Gastrocnemius medialis (tissue), 4 donors: ENCODE measurements at regions not wholly inside any gene's neighbourhood (a gene's known extent, or its start where the extent isn't known, plus 50 kb on each side); places are given as distances from the start of the nearest gene placed in this dataset.

Experiments used
- ATAC-seq, 2 donors: fragments of 150-250 bp; one replicate each; pipeline ENCODE4 v1.9.1; 2016
- DNase-seq, 2 donors: peaks; one replicate each; pipeline ENCODE4 v3.0.0-alpha.2; 2019
- H3K27ac ChIP-seq, 4 donors: fragments of 200-600 bp; sonication (generic); 1 replicate in 1 of 4; 2 replicates in 3 of 4; pipeline ENCODE4 v1.5.1; 2016 to 2018; ENCODE audit warnings: mild to moderate bottlenecking in 2 of 4, moderate library complexity in 1 of 4
- H3K27me3 ChIP-seq, 3 donors: fragments of 200-600 bp; sonication (generic) in 2 of 3; 1 replicate in 1 of 3; 2 replicates in 2 of 3; pipeline versions ENCODE4 v1.5.1 to v1.6.0; 2016 to 2019; ENCODE audit warnings: mild to moderate bottlenecking in 1 of 3, moderate library complexity in 1 of 3
- H3K36me3 ChIP-seq, 2 donors: fragments of 200-600 bp; sonication (generic) in 1 of 2; one replicate each; pipeline ENCODE4 v1.5.1; 2017 to 2018
- H3K4me1 ChIP-seq, 2 donors: fragments of 200-600 bp; sonication (generic) in 1 of 2; one replicate each; pipeline ENCODE4 v1.5.1; 2016 to 2017; ENCODE audit warnings: mild to moderate bottlenecking in 2 of 2
- H3K4me3 ChIP-seq, 4 donors: fragments of 200-600 bp; sonication (generic) in 3 of 4; 1 replicate in 1 of 4; 2 replicates in 3 of 4; pipeline ENCODE4 v1.5.1; 2016 to 2019; ENCODE audit warnings: mild to moderate bottlenecking in 2 of 4
- H3K9me3 ChIP-seq, 3 donors: fragments of 200-600 bp; sonication (generic) in 2 of 3; 1 replicate in 1 of 3; 2 replicates in 2 of 3; pipeline ENCODE4 v1.5.1; 2016 to 2019
- POLR2A ChIP-seq, 2 donors: fragments of 450-650 bp; IDR thresholded peaks; one replicate each; pipeline ENCODE4 v1.6.1; 2017; ENCODE audit warnings: antibody characterized with exemption in 2 of 2, mild to moderate bottlenecking in 2 of 2, moderate library complexity in 2 of 2
- in situ Hi-C, 4 donors: fragments of 200-750 bp; cut with MboI; loops; one replicate each; pipeline versions ENCODE4 v1.15.0 to v1.8.0; 2017; ENCODE audit warnings: low sequenced_read_pairs in 4 of 4
- intact Hi-C: fragments of 100-400 bp; cut with DNase I; formaldehyde crosslinking; loops from one replicate; pipeline ENCODE4 v1.15.1; 2023; ENCODE audit warnings: low total_unique reads
- TF ChIP-seq, protein P1 (sequence below), 5 experiments: fragments of 450-650 bp in 3 of 5; fragments of 200-600 bp in 2 of 5; sonication (generic) in 2 of 5; IDR thresholded peaks in 4 of 5; conservative IDR thresholded peaks in 1 of 5; 1 replicate in 4 of 5; 2 replicates in 1 of 5; pipeline ENCODE4 v1.5.1; 2016 to 2019; ENCODE audit warnings: antibody characterized with exemption in 5 of 5, mild to moderate bottlenecking in 3 of 5, moderate library complexity in 3 of 5

DNA sequence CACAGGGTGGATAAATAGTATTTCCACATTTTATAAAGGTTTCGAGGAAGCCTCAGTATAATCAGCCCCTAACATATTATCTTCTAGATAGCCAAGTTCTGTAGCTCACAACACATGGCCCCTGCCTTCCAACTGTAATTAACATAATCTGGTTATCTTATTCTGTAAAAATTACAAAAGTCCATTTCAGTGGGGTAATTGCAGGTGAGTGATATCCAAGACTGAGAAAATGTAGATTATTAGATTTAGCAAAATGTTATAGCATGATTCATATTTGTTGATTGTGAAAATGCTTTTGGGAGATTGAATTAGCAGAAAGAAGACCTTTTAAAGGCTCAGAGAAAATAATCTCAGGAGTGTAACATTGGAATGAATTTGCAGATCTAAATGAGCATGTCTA, 168.3 kb upstream of the GPC6 start:
- Histone ChIP-seq H3K4me1 (no peaks in the 10 kb centered on the region), H3K4me3 (no peak overlapping the region), H3K9me3 (no peaks in the 10 kb centered on the region), H3K27me3 (no peaks in the 10 kb centered on the region), H3K27ac (no peak overlapping the region), H3K36me3 (no peaks in the 10 kb centered on the region)
- no peak for TF ChIP-seq POLR2A (IDR thresholded peaks at IDR 0.05)
- TF ChIP-seq, protein P1, sequence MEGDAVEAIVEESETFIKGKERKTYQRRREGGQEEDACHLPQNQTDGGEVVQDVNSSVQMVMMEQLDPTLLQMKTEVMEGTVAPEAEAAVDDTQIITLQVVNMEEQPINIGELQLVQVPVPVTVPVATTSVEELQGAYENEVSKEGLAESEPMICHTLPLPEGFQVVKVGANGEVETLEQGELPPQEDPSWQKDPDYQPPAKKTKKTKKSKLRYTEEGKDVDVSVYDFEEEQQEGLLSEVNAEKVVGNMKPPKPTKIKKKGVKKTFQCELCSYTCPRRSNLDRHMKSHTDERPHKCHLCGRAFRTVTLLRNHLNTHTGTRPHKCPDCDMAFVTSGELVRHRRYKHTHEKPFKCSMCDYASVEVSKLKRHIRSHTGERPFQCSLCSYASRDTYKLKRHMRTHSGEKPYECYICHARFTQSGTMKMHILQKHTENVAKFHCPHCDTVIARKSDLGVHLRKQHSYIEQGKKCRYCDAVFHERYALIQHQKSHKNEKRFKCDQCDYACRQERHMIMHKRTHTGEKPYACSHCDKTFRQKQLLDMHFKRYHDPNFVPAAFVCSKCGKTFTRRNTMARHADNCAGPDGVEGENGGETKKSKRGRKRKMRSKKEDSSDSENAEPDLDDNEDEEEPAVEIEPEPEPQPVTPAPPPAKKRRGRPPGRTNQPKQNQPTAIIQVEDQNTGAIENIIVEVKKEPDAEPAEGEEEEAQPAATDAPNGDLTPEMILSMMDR (IDR thresholded peaks at IDR 0.05 in 4 of 5, conservative IDR thresholded peaks at IDR 0.05 in 1 of 5), result no peak
- ATAC-seq, result no peak
- no peak for DNase-seq
- in situ Hi-C loops (no loop called here), intact Hi-C loops (no loop called here)

GRCh38 chr13:93060144-93060543, 166.5 kb upstream of the GPC6 start:
- Histone ChIP-seq H3K4me3 (no peak overlapping the region), H3K9me3 (no peaks in the 10 kb centered on the region), H3K27ac (no peak overlapping the region), H3K36me3 (no peaks in the 10 kb centered on the region), H3K4me1 (no peaks in the 10 kb centered on the region), H3K27me3 (no peaks in the 10 kb centered on the region)
- TF ChIP-seq, protein P1 (IDR thresholded peaks at IDR 0.05 in 4 of 5, conservative IDR thresholded peaks at IDR 0.05 in 1 of 5), result no peak
- TF ChIP-seq POLR2A (IDR thresholded peaks at IDR 0.05), result no peak
- no peak for ATAC-seq
- in situ Hi-C loops, result no loop called here
- intact Hi-C loops, result no loop called here
- DNase-seq, result no peak

DNA sequence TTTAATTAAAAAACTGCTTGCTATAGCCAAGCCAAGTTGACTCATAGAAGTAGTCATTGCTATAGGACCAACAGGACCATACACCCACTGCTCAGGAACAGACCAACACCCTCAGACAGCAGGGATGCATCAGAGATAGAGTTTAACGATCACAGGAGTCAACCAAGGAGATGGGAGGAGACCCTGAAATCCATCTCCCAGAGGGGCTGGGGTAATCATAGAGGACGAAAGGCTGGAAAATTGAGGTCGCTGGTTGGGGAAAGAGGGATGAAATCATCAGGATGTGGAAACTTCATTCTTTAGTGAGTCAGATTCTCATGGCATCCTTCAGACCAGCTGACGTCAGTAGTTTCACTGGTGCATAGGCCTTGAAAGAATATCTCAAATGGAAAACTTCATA, 160.4 kb upstream of the GPC6 start:
- intact Hi-C loops (no loop called here), in situ Hi-C loops (no loop called here)
- no peak overlapping the region for H3K4me3 ChIP-seq
- no peaks in the 10 kb centered on the region for H3K4me1 ChIP-seq
- H3K27ac ChIP-seq, result no peak overlapping the region
- no peaks in the 10 kb centered on the region for H3K36me3 ChIP-seq
- ATAC-seq (no peak), DNase-seq (no peak)
- no peak for TF ChIP-seq POLR2A (IDR thresholded peaks at IDR 0.05)
- TF ChIP-seq, protein P1 (IDR thresholded peaks at IDR 0.05 in 4 of 5, conservative IDR thresholded peaks at IDR 0.05 in 1 of 5), result no peak
- H3K9me3 ChIP-seq, result no peaks in the 10 kb centered on the region
- no peaks in the 10 kb centered on the region for H3K27me3 ChIP-seq

- in situ Hi-C loops, result no loop called here
- H3K36me3 ChIP-seq, result no peaks in the 10 kb centered on the region
- H3K4me3 ChIP-seq, result no peak overlapping the region
- H3K27ac ChIP-seq, result no peak overlapping the region
- no peaks in the 10 kb centered on the region for H3K9me3 ChIP-seq
- ATAC-seq, result no peak
- no peak for DNase-seq
- no peak for TF ChIP-seq POLR2A (IDR thresholded peaks at IDR 0.05)
- TF ChIP-seq, protein P1 (IDR thresholded peaks at IDR 0.05 in 4 of 5, conservative IDR thresholded peaks at IDR 0.05 in 1 of 5), result no peak
- H3K27me3 ChIP-seq, result no peaks in the 10 kb centered on the region
- intact Hi-C loops, result no loop called here
- H3K4me1 ChIP-seq, result no peaks in the 10 kb centered on the region
These were observed 147.3 kb upstream of the GPC6 start for GRCh38 chr13:93079294-93079693.

DNA sequence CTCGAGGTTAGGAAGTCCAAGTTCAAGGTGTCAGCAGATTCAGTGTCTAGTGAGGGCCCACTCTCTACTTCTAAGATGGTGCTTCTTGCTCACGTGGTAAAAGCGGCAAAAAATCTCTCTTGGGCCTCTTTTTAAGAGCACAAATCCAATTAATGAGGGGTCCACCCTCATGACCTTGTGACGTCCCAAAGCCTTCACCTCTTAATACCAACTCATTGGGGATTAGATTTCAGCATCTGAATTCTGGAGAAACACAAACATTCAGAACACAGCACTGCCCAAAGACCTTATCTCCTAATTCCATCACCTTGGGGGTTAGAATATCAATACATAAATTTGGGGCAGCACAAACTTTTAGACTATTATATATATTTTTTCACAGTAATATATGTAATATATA, 146.4 kb upstream of the GPC6 start:
- intact Hi-C loops (no loop called here), in situ Hi-C loops (no loop called here)
- TF ChIP-seq, protein P1 (IDR thresholded peaks at IDR 0.05 in 4 of 5, conservative IDR thresholded peaks at IDR 0.05 in 1 of 5), result no peak
- TF ChIP-seq POLR2A (IDR thresholded peaks at IDR 0.05), result no peak
- Histone ChIP-seq H3K27ac (no peak overlapping the region), H3K4me3 (no peak overlapping the region), H3K9me3 (no peaks in the 10 kb centered on the region), H3K27me3 (no peaks in the 10 kb centered on the region), H3K36me3 (no peaks in the 10 kb centered on the region), H3K4me1 (no peaks in the 10 kb centered on the region)
- ATAC-seq, result no peak
- DNase-seq, result no peak
